Heart left ventricle (tissue), 13 donors: ENCODE measurements at regions not wholly inside any gene's neighbourhood (a gene's known extent, or its start where the extent isn't known, plus 50 kb on each side); places are given as distances from the start of the nearest gene placed in this dataset.

Experiments used
- POLR2A ChIP-seq, 2 donors: fragments of 450-650 bp; IDR thresholded peaks; one replicate each; pipeline ENCODE4 v1.6.1; 2017; ENCODE audit warnings: antibody characterized with exemption in 2 of 2, mild to moderate bottlenecking in 2 of 2, moderate library complexity in 2 of 2
- TF ChIP-seq, protein P1 (sequence below), 12 donors: fragments of 200-600 bp; sonication (generic) in 4 of 12; IDR thresholded peaks; one replicate each; pipeline versions ENCODE4 v1.5.0 to v1.8.0; 2018 to 2022; ENCODE audit warnings: antibody characterized with exemption in 12 of 12, mild to moderate bottlenecking in 5 of 12
- donor health status: ischemic (EF 13 %, LVEDD 7.1; RV severe dilation, severe dysfunction).
- donor health status: DM: no; HTN: yes; CAD: no.
- donor health status: DM: no; HTN: no; CAD: no.
- donor health status: ischemic (EF 25% LVEDD 6.9; RV normal size, moderate dysfunction).
- donor health status: ischemic (EF 25% LVEDD 5.7; RV mildly dilated, moderate dysfunction).
- donor health status: ischemic (EF 35%, LVEDD 5.7; RV mildly dilated, moderate dysfunction).
- donor health status: nonischemic (EF 11% LVEDD 7.7; RV severe dilation, severe dysfunction).
- donor health status: DM: yes; HTN: yes; CAD: no.
- donor health status: PGD.
- donor health status: ischemic (EF 29% LVEDD 5.4; RV normal size, mild dysfunction).
- donor health status: nonischemic (EF 23%, LVEDD 6.1; RV moderate dilation, normal function).

DNA sequence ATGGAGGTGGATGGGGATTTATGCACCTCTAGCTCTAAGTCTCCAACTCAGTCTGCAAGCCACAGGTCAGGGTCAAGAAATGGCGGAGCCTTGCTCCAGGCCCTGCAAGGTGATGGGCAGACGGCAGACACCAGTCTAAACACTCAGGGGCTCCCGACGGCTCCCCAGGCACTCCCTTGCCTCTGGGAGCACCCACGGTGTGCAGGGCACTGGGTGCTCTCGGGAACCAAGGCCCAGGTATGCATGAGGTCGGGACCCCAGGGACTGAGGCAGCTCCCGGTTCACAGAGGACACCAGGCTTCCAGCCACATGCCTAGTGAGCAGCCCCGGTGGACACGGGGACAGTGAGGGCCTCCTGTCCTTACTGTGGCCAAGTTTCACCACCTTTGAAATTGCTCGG lies 53.1 kb upstream of the TTC34 start:
- TF ChIP-seq, protein P1, sequence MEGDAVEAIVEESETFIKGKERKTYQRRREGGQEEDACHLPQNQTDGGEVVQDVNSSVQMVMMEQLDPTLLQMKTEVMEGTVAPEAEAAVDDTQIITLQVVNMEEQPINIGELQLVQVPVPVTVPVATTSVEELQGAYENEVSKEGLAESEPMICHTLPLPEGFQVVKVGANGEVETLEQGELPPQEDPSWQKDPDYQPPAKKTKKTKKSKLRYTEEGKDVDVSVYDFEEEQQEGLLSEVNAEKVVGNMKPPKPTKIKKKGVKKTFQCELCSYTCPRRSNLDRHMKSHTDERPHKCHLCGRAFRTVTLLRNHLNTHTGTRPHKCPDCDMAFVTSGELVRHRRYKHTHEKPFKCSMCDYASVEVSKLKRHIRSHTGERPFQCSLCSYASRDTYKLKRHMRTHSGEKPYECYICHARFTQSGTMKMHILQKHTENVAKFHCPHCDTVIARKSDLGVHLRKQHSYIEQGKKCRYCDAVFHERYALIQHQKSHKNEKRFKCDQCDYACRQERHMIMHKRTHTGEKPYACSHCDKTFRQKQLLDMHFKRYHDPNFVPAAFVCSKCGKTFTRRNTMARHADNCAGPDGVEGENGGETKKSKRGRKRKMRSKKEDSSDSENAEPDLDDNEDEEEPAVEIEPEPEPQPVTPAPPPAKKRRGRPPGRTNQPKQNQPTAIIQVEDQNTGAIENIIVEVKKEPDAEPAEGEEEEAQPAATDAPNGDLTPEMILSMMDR (IDR thresholded peaks at IDR 0.05): no peak
- TF ChIP-seq POLR2A (IDR thresholded peaks at IDR 0.05): no peak
